IMR-90 (cell line): ENCODE measurements at regions not wholly inside any gene's neighbourhood (a gene's known extent, or its start where the extent isn't known, plus 50 kb on each side); places are given as distances from the start of the nearest gene placed in this dataset.

Source experiments
- ATAC-seq: fragments of 200-7000 bp; cut with Tn5 transposase; 2 replicates; pipeline ENCODE4 v1.9.1; 2020; ENCODE audit warnings: low read depth, mild to moderate bottlenecking, moderate library complexity
- BruUV-seq: library from RNA; stranded (reverse); fragments of 400-500 nt; replicated peaks from 2 replicates; lab custom pipeline; 2021; lab: Mats Ljungman, UMichigan
- CTCF ChIA-PET: fragments of 300-600 bp; formaldehyde crosslinking; extraction: SDS; loops from one replicate; lab custom pipeline; 2021; ENCODE audit warnings: antibody characterized with exemption; lab: Yijun Ruan, JAX
- POLR2A ChIA-PET: fragments of 300-600 bp; sonication (Branson Sonifier 250); formaldehyde crosslinking; loops from one replicate; lab custom pipeline; 2022; ENCODE audit warnings: antibody characterized with exemption; ENCODE audit not compliant: unreplicated experiment; lab: Charles Lee
- DNase-seq: peaks from one replicate; pipeline ENCODE4 v3.0.0; 2013
- H2AFZ ChIP-seq: replicated peaks from 2 replicates; pipeline ENCODE3; 2013; ENCODE audit warnings: low read length, mild to moderate bottlenecking; ENCODE audit not compliant: poor library complexity
- H2AK5ac ChIP-seq: 2 replicates; pipeline ENCODE4 v1.6.1; 2013; ENCODE audit warnings: low read depth, low read length, inconsistent platforms
- H2AK9ac ChIP-seq: replicated peaks from 2 replicates; pipeline ENCODE3; 2013; ENCODE audit warnings: mild to moderate bottlenecking, low read depth, low read length, moderate library complexity; ENCODE audit not compliant: poor library complexity
- H2BK120ac ChIP-seq: 2 replicates; pipeline ENCODE4 v1.6.1; 2013; ENCODE audit warnings: low read depth, low read length, inconsistent platforms
- H2BK15ac ChIP-seq: 3 replicates; pipeline ENCODE4 v1.6.1; 2013; ENCODE audit warnings: low read depth, low read length, inconsistent platforms
- H2BK20ac ChIP-seq: 2 replicates; pipeline ENCODE4 v1.6.1; 2013; ENCODE audit warnings: low read depth, mild to moderate bottlenecking, inconsistent platforms, low read length, moderate library complexity
- H2BK5ac ChIP-seq: 2 replicates; pipeline ENCODE4 v1.6.1; 2013; ENCODE audit warnings: mild to moderate bottlenecking, low read depth, low read length, inconsistent platforms; ENCODE audit not compliant: poor library complexity, severe bottlenecking
- H3K14ac ChIP-seq: replicated peaks from 2 replicates; pipeline ENCODE4 v1.6.1; 2013; ENCODE audit warnings: low read depth, low read length, inconsistent platforms
- H3K18ac ChIP-seq: 2 replicates; pipeline ENCODE4 v1.6.1; 2013; ENCODE audit warnings: low read depth, low read length, control low read depth
- H3K23ac ChIP-seq: 2 replicates; pipeline ENCODE4 v1.6.1; 2013; ENCODE audit warnings: low read depth, low read length, inconsistent platforms
- H3K27ac ChIP-seq: 2 replicates; pipeline ENCODE4 v1.5.1; 2013; ENCODE audit warnings: mild to moderate bottlenecking, control low read depth, low read length; ENCODE audit not compliant: insufficient read depth
- H3K27me3 ChIP-seq: 2 replicates; pipeline ENCODE4 v1.6.1; 2013; ENCODE audit warnings: low read length; ENCODE audit not compliant: control insufficient read depth, insufficient read depth
- H3K36me3 ChIP-seq: 2 replicates; pipeline ENCODE4 v1.6.1; 2013; ENCODE audit warnings: low read length, mixed read lengths; ENCODE audit not compliant: control insufficient read depth, insufficient read depth
- H3K4ac ChIP-seq: 2 replicates; pipeline ENCODE4 v1.6.1; 2013; ENCODE audit warnings: low read depth, low read length, inconsistent platforms
- H3K4me1 ChIP-seq: 2 replicates; pipeline ENCODE4 v1.6.1; 2013; ENCODE audit warnings: low read length, mixed read lengths; ENCODE audit not compliant: control insufficient read depth, insufficient read depth
- H3K4me2 ChIP-seq: 2 replicates; pipeline ENCODE4 v1.6.1; 2013; ENCODE audit warnings: low read depth, mild to moderate bottlenecking, control low read depth, low read length, moderate library complexity
- H3K4me3 ChIP-seq: 2 replicates; pipeline ENCODE4 v1.5.1; 2013; ENCODE audit warnings: low read depth, mild to moderate bottlenecking, control low read depth, low read length, moderate library complexity; ENCODE audit not compliant: insufficient read depth
- H3K56ac ChIP-seq: 2 replicates; pipeline ENCODE4 v1.6.1; 2013; ENCODE audit warnings: low read length, inconsistent platforms; ENCODE audit not compliant: insufficient read depth; ENCODE audit errors: extremely low read depth
- H3K79me1 ChIP-seq, 2 experiments: 2 replicates each; pipeline ENCODE4 v1.6.1; 2013; ENCODE audit warnings: low read length in 2 of 2, inconsistent platforms in 1 of 2, low read depth in 1 of 2
- H3K9ac ChIP-seq: 2 replicates; pipeline ENCODE4 v1.6.1; 2013; ENCODE audit warnings: low read depth, low read length, control low read depth
- H3K9me1 ChIP-seq: 2 replicates; pipeline ENCODE4 v1.6.1; 2013; ENCODE audit warnings: low read length, inconsistent platforms; ENCODE audit not compliant: insufficient read depth
- H3K9me3 ChIP-seq: 2 replicates; pipeline ENCODE4 v1.6.1; 2013; ENCODE audit warnings: low read length; ENCODE audit not compliant: control insufficient read depth, insufficient read depth
- H4K20me1 ChIP-seq: 2 replicates; pipeline ENCODE4 v1.6.1; 2013; ENCODE audit warnings: low read length, inconsistent platforms; ENCODE audit not compliant: insufficient read depth
- H4K5ac ChIP-seq: 2 replicates; pipeline ENCODE4 v1.6.1; 2013; ENCODE audit warnings: mild to moderate bottlenecking, low read depth, low read length, control low read depth
- H4K8ac ChIP-seq, 2 experiments: 2 replicates each; pipeline ENCODE4 v1.6.1; 2013; ENCODE audit warnings: low read depth in 2 of 2, low read length in 2 of 2, control low read depth in 1 of 2, inconsistent platforms in 1 of 2
- H4K91ac ChIP-seq: 2 replicates; pipeline ENCODE4 v1.6.1; 2013; ENCODE audit warnings: low read depth, low read length, inconsistent platforms; ENCODE audit not compliant: insufficient read depth
- BHLHE40 ChIP-seq: fragments of 150-350 bp; IDR thresholded peaks from 2 replicates; pipeline ENCODE4 v1.6.1; 2016; ENCODE audit warnings: mild to moderate bottlenecking, low read depth, low read length
- CEBPB ChIP-seq: IDR thresholded peaks from 2 replicates; pipeline ENCODE4 v1.6.1; 2012; ENCODE audit warnings: low read depth, low read length, improper control_type of control experiment
- CHD1 ChIP-seq: IDR thresholded peaks from 2 replicates; pipeline ENCODE4 v1.6.1; 2012; ENCODE audit warnings: low read depth, low read length, improper control_type of control experiment
- FOS ChIP-seq: fragments of 150-350 bp; IDR thresholded peaks from 2 replicates; pipeline ENCODE4 v1.6.1; 2016; ENCODE audit warnings: low read depth, low read length
- MAFK ChIP-seq: IDR thresholded peaks from 2 replicates; pipeline ENCODE4 v1.6.1; 2012; ENCODE audit warnings: low read depth, low read length, improper control_type of control experiment
- MAZ ChIP-seq: IDR thresholded peaks from 2 replicates; pipeline ENCODE4 v1.6.1; 2012; ENCODE audit warnings: low read depth, mild to moderate bottlenecking, low read length, improper control_type of control experiment, moderate library complexity, borderline replicate concordance
- MXI1 ChIP-seq: IDR thresholded peaks from 2 replicates; pipeline ENCODE4 v1.6.1; 2012; ENCODE audit warnings: low read depth, mild to moderate bottlenecking, low read length, moderate library complexity, borderline replicate concordance
- RAD21 ChIP-seq: IDR thresholded peaks from 2 replicates; pipeline ENCODE4 v1.6.1; 2012; ENCODE audit warnings: low read length, improper control_type of control experiment
- WGBS, 2 experiments: methylation state at CpG; one replicate each; pipeline versions ENCODE4 v1.1.5 to v1.1.7; 2013; ENCODE audit warnings: missing lambda C conversion rate in 2 of 2; ENCODE audit not compliant: insufficient read length in 1 of 2; ENCODE audit errors: extremely low coverage in 2 of 2; 5-methylcytosine and 5-hydroxymethylcytosine counted together
- dilution Hi-C: fragments of 300-500 bp; cut with HindIII; formaldehyde crosslinking; loops from one replicate; pipeline ENCODE4 v1.14.3; 2018; ENCODE audit warnings: low sequenced_read_pairs; ENCODE audit not compliant: unreplicated experiment
- in situ Hi-C: fragments of 300-500 bp; cut with MboI; formaldehyde crosslinking; loops from 3 replicates; pipeline ENCODE4 v1.14.3; 2019; ENCODE audit warnings: low sequenced_read_pairs, inconsistent platforms, mixed read lengths
- intact Hi-C: fragments of 100-400 bp; cut with micrococcal nuclease; formaldehyde crosslinking; loops from 2 replicates; pipeline ENCODE4 v1.10.0; 2022
- TF ChIP-seq, protein P1 (sequence below): fragments of 150-350 bp; IDR thresholded peaks from 2 replicates; pipeline ENCODE4 v1.6.1; 2017; ENCODE audit warnings: mild to moderate bottlenecking, antibody characterized with exemption, low read length, low read depth
- TF ChIP-seq, protein P2 (sequence below): conservative IDR thresholded peaks from 2 replicates; pipeline ENCODE4 v1.5.1; 2012; ENCODE audit warnings: mild to moderate bottlenecking, low read depth, low read length, improper control_type of control experiment

DNA sequence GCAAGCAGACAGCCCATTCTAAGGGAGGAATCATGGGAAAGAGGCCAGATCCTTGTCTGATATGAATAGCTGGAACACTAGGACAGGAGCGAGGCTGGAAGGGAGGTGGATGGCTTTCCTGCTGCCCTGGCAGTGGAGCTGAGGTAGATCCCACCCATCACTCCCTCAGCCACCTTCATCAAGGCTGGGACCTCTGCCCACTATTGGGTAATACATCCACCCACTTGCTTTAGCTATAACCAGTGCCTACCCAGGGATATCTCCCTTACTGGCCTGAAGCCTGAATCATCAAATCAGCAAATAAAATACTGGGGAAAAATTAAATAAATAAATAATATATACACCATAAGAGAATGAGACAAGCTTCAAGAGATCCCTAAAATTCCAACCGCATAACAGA is 183.2 kb upstream of the KYNU start:
- no peak overlapping the region for H3K14ac ChIP-seq
- H2AK5ac ChIP-seq = no peak overlapping the region
- H4K5ac ChIP-seq = no peak overlapping the region
- no peak overlapping the region for H4K8ac ChIP-seq
- H3K27me3 ChIP-seq = no peaks in the 10 kb centered on the region
- in situ Hi-C loops (no loop called here), dilution Hi-C loops (no loop called here), intact Hi-C loops (no loop called here)
- H3K9me3 ChIP-seq = no peaks in the 10 kb centered on the region
- H2BK20ac ChIP-seq = no peak overlapping the region
- no peak overlapping the region for H3K4me3 ChIP-seq
- H4K20me1 ChIP-seq = no peaks in the 10 kb centered on the region
- H3K23ac ChIP-seq = no peak overlapping the region
- no peak overlapping the region for H3K56ac ChIP-seq
- ChIA-PET CTCF (interaction anchor here (0.5 kb wide), 1 partner anchor 659 kb away, joined by 6 read pairs; no protein-coding TSS in a partner anchor), POLR2A (no interaction called here)
- no peak for TF ChIP-seq FOS
- TF ChIP-seq, protein P1, sequence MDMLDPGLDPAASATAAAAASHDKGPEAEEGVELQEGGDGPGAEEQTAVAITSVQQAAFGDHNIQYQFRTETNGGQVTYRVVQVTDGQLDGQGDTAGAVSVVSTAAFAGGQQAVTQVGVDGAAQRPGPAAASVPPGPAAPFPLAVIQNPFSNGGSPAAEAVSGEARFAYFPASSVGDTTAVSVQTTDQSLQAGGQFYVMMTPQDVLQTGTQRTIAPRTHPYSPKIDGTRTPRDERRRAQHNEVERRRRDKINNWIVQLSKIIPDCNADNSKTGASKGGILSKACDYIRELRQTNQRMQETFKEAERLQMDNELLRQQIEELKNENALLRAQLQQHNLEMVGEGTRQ = no peak
- TF ChIP-seq CHD1 = no peak
- TF ChIP-seq BHLHE40 = no peak
- TF ChIP-seq MXI1 = no peak
- no peak for TF ChIP-seq RAD21
- TF ChIP-seq, protein P2, sequence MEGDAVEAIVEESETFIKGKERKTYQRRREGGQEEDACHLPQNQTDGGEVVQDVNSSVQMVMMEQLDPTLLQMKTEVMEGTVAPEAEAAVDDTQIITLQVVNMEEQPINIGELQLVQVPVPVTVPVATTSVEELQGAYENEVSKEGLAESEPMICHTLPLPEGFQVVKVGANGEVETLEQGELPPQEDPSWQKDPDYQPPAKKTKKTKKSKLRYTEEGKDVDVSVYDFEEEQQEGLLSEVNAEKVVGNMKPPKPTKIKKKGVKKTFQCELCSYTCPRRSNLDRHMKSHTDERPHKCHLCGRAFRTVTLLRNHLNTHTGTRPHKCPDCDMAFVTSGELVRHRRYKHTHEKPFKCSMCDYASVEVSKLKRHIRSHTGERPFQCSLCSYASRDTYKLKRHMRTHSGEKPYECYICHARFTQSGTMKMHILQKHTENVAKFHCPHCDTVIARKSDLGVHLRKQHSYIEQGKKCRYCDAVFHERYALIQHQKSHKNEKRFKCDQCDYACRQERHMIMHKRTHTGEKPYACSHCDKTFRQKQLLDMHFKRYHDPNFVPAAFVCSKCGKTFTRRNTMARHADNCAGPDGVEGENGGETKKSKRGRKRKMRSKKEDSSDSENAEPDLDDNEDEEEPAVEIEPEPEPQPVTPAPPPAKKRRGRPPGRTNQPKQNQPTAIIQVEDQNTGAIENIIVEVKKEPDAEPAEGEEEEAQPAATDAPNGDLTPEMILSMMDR = no peak
- TF ChIP-seq MAFK = no peak
- no peak for TF ChIP-seq MAZ
- TF ChIP-seq CEBPB = no peak
- no peak overlapping the region for H3K9ac ChIP-seq
- H3K4ac ChIP-seq = no peak overlapping the region
- no peak overlapping the region for H4K91ac ChIP-seq
- H2BK5ac ChIP-seq = no peak overlapping the region
- DNase-seq (no peak), ATAC-seq (no peak)
- H2BK15ac ChIP-seq = no peak overlapping the region
- no peak overlapping the region for H3K18ac ChIP-seq
- H3K27ac ChIP-seq = no peak overlapping the region
- no CpG with 5 or more reads among the region's 2 CpGs for WGBS, 2 experiments
- no peaks in the 10 kb centered on the region for H3K36me3 ChIP-seq
- no peak overlapping the region for H2AFZ ChIP-seq
- H3K4me2 ChIP-seq = no peak overlapping the region
- no peaks in the 10 kb centered on the region for H3K79me1 ChIP-seq
- H2BK120ac ChIP-seq = no peak overlapping the region
- BruUV-seq = no TSS peak
- no peaks in the 10 kb centered on the region for H3K9me1 ChIP-seq
- no peaks in the 10 kb centered on the region for H3K4me1 ChIP-seq
- no peak overlapping the region for H2AK9ac ChIP-seq
